Activated naive CD8-positive, alpha-beta T cell treated with anti-CD3 and anti-CD28 coated beads for 36 hours (primary cell): ENCODE measurements at regions not wholly inside any gene's neighbourhood (a gene's known extent, or its start where the extent isn't known, plus 50 kb on each side); places are given as distances from the start of the nearest gene placed in this dataset.

Source experiments
- DNase-seq: peaks from one replicate; pipeline ENCODE4 v3.0.0; 2021
- H3K27ac Mint-ChIP-seq: one replicate; pipeline ENCODE4 v1.8.0; 2022; ENCODE audit warnings: mild to moderate bottlenecking, moderate library complexity, mixed read lengths
- H3K27me3 Mint-ChIP-seq: one replicate; pipeline ENCODE4 v1.8.0; 2022; ENCODE audit warnings: mild to moderate bottlenecking, mixed read lengths
- H3K36me3 Mint-ChIP-seq: one replicate; pipeline ENCODE4 v1.8.0; 2021; ENCODE audit warnings: mild to moderate bottlenecking, mixed read lengths
- H3K4me1 Mint-ChIP-seq: one replicate; pipeline ENCODE4 v1.8.0; 2021; ENCODE audit warnings: mixed read lengths
- H3K4me3 Mint-ChIP-seq: one replicate; pipeline ENCODE4 v1.8.0; 2022; ENCODE audit warnings: mild to moderate bottlenecking, moderate library complexity, mixed read lengths
- H3K9me3 Mint-ChIP-seq: one replicate; pipeline ENCODE4 v1.8.0; 2022; ENCODE audit warnings: mixed read lengths

- Mint-ChIP-seq H3K27me3 (no peaks in the 10 kb centered on the region), H3K4me1 (no peaks in the 10 kb centered on the region), H3K27ac (no peak overlapping the region), H3K36me3 (no peaks in the 10 kb centered on the region), H3K4me3 (no peak overlapping the region), H3K9me3 (no peaks in the 10 kb centered on the region)
- no peak for DNase-seq
These were observed 1103.0 kb upstream of the PHF14 start for GRCh38 chr7:9870674-9871073.

DNA sequence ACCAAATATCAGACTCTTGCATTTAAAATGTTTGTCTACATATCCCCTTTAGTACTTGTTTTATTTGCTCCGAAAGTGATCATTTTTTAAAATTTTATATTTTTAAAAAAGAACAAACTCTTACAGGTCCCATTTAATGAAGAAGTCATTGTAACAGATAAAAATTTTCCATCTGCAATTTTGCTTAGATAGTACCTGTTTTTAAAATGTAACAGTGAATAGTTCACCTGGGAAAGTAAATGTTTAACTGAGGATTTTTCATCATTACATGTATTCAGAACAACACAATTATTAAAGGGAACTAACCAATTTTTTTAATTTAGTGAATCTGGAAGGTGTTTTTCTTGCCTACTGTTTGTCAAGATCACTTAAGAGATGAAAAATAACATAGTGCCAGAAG is 1099.5 kb upstream of the PHF14 start:
- DNase-seq = no peak

DNA sequence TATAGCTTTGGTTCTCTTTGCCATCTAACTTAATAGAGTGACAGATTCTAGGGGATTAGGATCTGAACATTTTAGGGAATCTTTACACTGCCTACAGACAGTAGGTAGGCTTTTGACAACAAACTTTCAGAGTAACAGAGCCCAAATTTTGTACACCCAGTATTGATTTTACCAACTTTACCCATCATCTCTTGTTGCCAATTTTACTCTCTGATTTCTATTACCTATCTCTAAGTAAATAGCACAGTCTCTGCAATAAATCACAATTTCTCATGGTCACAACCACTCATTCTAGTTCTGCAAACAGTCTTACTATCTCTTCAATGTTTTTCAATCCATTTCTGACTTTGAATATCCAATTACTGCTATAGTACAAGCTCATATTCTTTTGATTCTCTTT is 1097.6 kb upstream of the PHF14 start:
- no peak overlapping the region for H3K4me3 Mint-ChIP-seq
- no peaks in the 10 kb centered on the region for H3K4me1 Mint-ChIP-seq
- no peaks in the 10 kb centered on the region for H3K36me3 Mint-ChIP-seq
- peaks cover 5% of the 10 kb centered on the region for H3K9me3 Mint-ChIP-seq
- DNase-seq = no peak
- H3K27ac Mint-ChIP-seq = no peak overlapping the region
- H3K27me3 Mint-ChIP-seq = no peaks in the 10 kb centered on the region

More for the DNA sequence above, 1099.5 kb upstream of the PHF14 start:
- Mint-ChIP-seq H3K4me3 (no peak overlapping the region), H3K27me3 (no peaks in the 10 kb centered on the region), H3K27ac (no peak overlapping the region), H3K4me1 (no peaks in the 10 kb centered on the region), H3K9me3 (peaks cover 4% of the 10 kb centered on the region), H3K36me3 (no peaks in the 10 kb centered on the region)

- Mint-ChIP-seq H3K4me1 (no peaks in the 10 kb centered on the region), H3K9me3 (peaks cover 6% of the 10 kb centered on the region), H3K36me3 (no peaks in the 10 kb centered on the region), H3K27ac (no peak overlapping the region), H3K4me3 (no peak overlapping the region), H3K27me3 (no peaks in the 10 kb centered on the region)
- DNase-seq = no peak
These were observed 1084.1 kb upstream of the PHF14 start for GRCh38 chr7:9889554-9889953.

DNA sequence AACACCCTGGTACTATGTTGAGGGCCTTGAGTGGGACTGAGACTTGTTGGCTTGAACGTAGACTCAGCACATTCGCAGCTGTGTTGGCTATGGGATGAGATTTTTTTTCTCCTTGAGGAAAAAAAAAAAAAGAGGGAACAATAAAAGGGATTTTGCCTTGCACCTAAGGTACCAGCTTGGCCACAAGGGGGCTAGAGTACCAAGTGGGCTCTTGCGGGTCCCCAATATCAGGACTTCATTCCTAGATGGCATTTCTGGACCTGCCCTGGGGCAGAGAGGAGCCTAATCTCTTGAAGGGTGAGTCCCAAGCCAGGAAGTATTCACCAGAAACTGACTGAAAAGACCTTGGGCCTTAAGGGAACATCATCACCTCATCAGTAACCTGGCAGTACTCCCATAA is 1083.6 kb upstream of the PHF14 start:
- Mint-ChIP-seq H3K9me3 (peaks cover 6% of the 10 kb centered on the region), H3K36me3 (no peaks in the 10 kb centered on the region), H3K27me3 (no peaks in the 10 kb centered on the region), H3K4me1 (no peaks in the 10 kb centered on the region), H3K27ac (no peak overlapping the region), H3K4me3 (no peak overlapping the region)
- no peak for DNase-seq

- Mint-ChIP-seq H3K36me3 (no peaks in the 10 kb centered on the region), H3K27ac (no peak overlapping the region), H3K9me3 (peaks cover 6% of the 10 kb centered on the region), H3K4me3 (no peak overlapping the region), H3K27me3 (no peaks in the 10 kb centered on the region), H3K4me1 (no peaks in the 10 kb centered on the region)
- no peak for DNase-seq
These were observed 1082.6 kb upstream of the PHF14 start for GRCh38 chr7:9891056-9891455.

GRCh38 chr7:9900339-9900738 is 1073.3 kb upstream of the PHF14 start:
- Mint-ChIP-seq H3K36me3 (no peaks in the 10 kb centered on the region), H3K4me3 (no peak overlapping the region), H3K9me3 (peaks cover 16% of the 10 kb centered on the region), H3K27ac (no peak overlapping the region), H3K4me1 (no peaks in the 10 kb centered on the region), H3K27me3 (no peaks in the 10 kb centered on the region)
- no peak for DNase-seq

- Mint-ChIP-seq H3K4me3 (no peak overlapping the region), H3K4me1 (no peaks in the 10 kb centered on the region), H3K27me3 (no peaks in the 10 kb centered on the region), H3K27ac (no peak overlapping the region), H3K36me3 (no peaks in the 10 kb centered on the region), H3K9me3 (peaks cover 6% of the 10 kb centered on the region)
- DNase-seq = no peak
These were observed 1052.3 kb upstream of the PHF14 start for GRCh38 chr7:9921326-9921725.

- H3K4me3 Mint-ChIP-seq = no peak overlapping the region
- no peak for DNase-seq
- H3K9me3 Mint-ChIP-seq = no peaks in the 10 kb centered on the region
- H3K36me3 Mint-ChIP-seq = no peaks in the 10 kb centered on the region
- H3K27ac Mint-ChIP-seq = no peak overlapping the region
- no peaks in the 10 kb centered on the region for H3K4me1 Mint-ChIP-seq
- no peaks in the 10 kb centered on the region for H3K27me3 Mint-ChIP-seq
These were observed 1035.6 kb upstream of the PHF14 start for GRCh38 chr7:9937944-9938631.

DNA sequence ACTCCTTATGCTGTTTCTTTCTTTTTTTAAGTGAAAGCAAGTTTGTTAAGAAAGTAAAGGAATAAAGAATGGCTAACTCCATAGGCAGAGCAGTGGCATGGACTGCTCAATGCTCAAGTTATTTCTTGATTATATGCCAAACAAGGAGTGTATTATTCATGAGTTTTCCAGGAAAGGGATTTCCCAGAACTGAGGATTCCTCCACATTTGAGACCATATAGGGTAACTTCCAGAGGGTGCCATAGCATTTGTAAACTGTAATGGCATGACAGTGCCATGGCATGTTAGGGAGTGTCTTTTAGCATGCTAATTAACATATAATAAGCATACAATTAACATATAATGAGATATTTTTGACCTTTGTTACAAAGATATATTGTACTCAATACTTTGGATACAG is 1034.5 kb upstream of the PHF14 start:
- no peak for DNase-seq
- H3K27me3 Mint-ChIP-seq = no peaks in the 10 kb centered on the region
- H3K9me3 Mint-ChIP-seq = no peaks in the 10 kb centered on the region
- no peak overlapping the region for H3K27ac Mint-ChIP-seq
- H3K36me3 Mint-ChIP-seq = no peaks in the 10 kb centered on the region
- H3K4me3 Mint-ChIP-seq = no peak overlapping the region
- H3K4me1 Mint-ChIP-seq = no peaks in the 10 kb centered on the region

GRCh38 chr7:9945131-9945530 is 1028.5 kb upstream of the PHF14 start:
- H3K4me1 Mint-ChIP-seq = no peaks in the 10 kb centered on the region
- H3K27ac Mint-ChIP-seq = no peak overlapping the region
- no peaks in the 10 kb centered on the region for H3K36me3 Mint-ChIP-seq
- DNase-seq = no peak
- no peaks in the 10 kb centered on the region for H3K27me3 Mint-ChIP-seq
- peaks cover 2% of the 10 kb centered on the region for H3K9me3 Mint-ChIP-seq
- H3K4me3 Mint-ChIP-seq = no peak overlapping the region

DNA sequence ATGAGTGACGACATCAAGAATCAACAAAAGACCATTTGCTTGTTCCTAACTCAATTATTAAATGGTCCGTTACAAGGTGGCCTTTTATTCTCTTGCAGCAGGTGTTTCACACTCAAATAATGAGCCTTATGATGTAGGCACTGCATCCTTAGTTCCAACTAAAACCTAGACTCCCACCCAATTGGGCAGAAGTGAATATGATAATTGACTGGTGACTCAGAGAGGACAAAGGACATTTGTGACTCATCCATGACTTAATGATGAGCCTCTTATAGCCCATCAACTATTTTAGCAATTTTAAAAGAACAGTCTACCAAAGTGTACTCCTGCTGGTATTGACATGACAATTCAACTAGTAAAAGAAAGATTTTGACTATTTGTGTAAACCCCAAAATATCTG is 1027.8 kb upstream of the PHF14 start:
- Mint-ChIP-seq H3K4me1 (no peaks in the 10 kb centered on the region), H3K9me3 (peaks cover 2% of the 10 kb centered on the region), H3K27ac (no peak overlapping the region), H3K4me3 (no peak overlapping the region), H3K27me3 (no peaks in the 10 kb centered on the region), H3K36me3 (no peaks in the 10 kb centered on the region)
- no peak for DNase-seq

GRCh38 chr7:9955138-9955537 is 1018.5 kb upstream of the PHF14 start:
- H3K36me3 Mint-ChIP-seq = no peaks in the 10 kb centered on the region
- H3K4me3 Mint-ChIP-seq = no peak overlapping the region
- no peaks in the 10 kb centered on the region for H3K4me1 Mint-ChIP-seq
- no peak for DNase-seq
- H3K27ac Mint-ChIP-seq = no peak overlapping the region
- no peaks in the 10 kb centered on the region for H3K27me3 Mint-ChIP-seq
- peaks cover 3% of the 10 kb centered on the region for H3K9me3 Mint-ChIP-seq

- no peaks in the 10 kb centered on the region for H3K4me1 Mint-ChIP-seq
- no peaks in the 10 kb centered on the region for H3K36me3 Mint-ChIP-seq
- peaks cover 3% of the 10 kb centered on the region for H3K9me3 Mint-ChIP-seq
- H3K4me3 Mint-ChIP-seq = no peak overlapping the region
- no peak overlapping the region for H3K27ac Mint-ChIP-seq
- DNase-seq = no peak
- H3K27me3 Mint-ChIP-seq = no peaks in the 10 kb centered on the region
These were observed 1015.2 kb upstream of the PHF14 start for GRCh38 chr7:9958486-9958885.

DNA sequence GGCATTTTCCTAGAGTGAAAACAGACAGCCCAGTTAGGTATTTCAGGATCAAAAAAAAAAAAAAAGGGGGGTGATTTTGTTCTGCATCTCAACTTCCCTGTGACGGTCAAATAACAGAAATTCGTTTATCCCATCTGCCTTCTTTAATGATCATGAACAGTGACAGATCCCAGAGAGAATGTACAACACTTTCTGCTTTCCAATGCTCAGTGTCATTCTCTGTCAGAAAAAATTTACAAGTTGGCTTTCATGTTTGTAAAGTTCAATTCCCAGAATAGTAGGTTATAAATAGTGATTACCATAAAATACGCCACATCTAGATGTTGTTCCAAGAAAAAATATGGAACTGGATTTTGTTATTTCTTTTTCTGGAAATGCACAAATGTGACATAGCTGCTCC is 1013.2 kb upstream of the PHF14 start:
- Mint-ChIP-seq H3K4me3 (no peak overlapping the region), H3K27me3 (no peaks in the 10 kb centered on the region), H3K36me3 (no peaks in the 10 kb centered on the region), H3K4me1 (no peaks in the 10 kb centered on the region), H3K9me3 (no peaks in the 10 kb centered on the region), H3K27ac (no peak overlapping the region)
- DNase-seq = no peak

- Mint-ChIP-seq H3K4me3 (no peak overlapping the region), H3K9me3 (no peaks in the 10 kb centered on the region), H3K27ac (no peak overlapping the region), H3K4me1 (no peaks in the 10 kb centered on the region), H3K36me3 (no peaks in the 10 kb centered on the region), H3K27me3 (no peaks in the 10 kb centered on the region)
- DNase-seq = no peak
These were observed 1012.3 kb upstream of the PHF14 start for GRCh38 chr7:9961161-9961922.
